Fibroblast of skin of left biceps (primary cell): ENCODE measurements at regions not wholly inside any gene's neighbourhood (a gene's known extent, or its start where the extent isn't known, plus 50 kb on each side); places are given as distances from the start of the nearest gene placed in this dataset.
A peak's percentile ranks its signal among the peaks of the same experiment; 100 is the strongest.

Source experiments
- DNase-seq, 2 experiments: peaks; one replicate each; pipeline ENCODE4 v3.0.0-alpha.2; 2013; ENCODE audit warnings: low read depth in 2 of 2

DNA sequence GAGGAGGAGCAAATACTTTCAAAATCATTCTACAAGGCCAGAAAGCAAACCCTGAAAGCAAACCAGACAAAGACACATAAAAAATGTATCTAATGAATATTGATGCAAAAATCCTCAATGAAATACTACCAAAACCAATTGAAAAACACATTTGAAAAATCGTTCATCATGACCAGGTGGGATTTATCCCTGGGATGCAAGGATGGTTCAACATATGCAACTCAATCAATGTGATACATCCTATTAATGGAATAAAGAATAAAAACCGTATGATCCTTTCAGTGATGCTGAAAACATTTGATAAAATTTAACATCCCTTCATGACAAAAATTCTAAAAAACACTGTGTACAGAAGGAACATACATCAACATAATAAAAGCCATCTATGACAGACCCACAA lies 337.6 kb downstream of the NNT start:
- DNase-seq: no peak

DNA sequence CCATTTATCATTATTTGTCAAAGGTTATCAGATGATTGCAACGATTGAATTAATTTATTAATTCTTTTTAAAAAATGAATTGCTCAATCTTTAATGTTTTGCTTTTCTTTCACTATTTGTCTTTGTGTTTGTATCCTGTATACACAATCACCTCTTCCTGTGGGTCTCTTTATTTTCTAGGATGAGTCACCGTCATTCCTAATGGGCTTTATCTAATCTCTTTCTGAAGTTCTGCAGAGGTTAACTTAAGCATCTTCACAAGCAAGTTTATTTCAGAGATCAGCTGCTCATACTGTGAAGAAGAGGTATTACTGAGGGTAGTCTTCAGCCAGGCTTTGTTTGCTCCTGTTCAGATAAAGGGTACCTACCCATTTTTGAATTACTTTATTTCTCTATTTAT lies 323.9 kb downstream of the NNT start:
- no peak for DNase-seq

DNA sequence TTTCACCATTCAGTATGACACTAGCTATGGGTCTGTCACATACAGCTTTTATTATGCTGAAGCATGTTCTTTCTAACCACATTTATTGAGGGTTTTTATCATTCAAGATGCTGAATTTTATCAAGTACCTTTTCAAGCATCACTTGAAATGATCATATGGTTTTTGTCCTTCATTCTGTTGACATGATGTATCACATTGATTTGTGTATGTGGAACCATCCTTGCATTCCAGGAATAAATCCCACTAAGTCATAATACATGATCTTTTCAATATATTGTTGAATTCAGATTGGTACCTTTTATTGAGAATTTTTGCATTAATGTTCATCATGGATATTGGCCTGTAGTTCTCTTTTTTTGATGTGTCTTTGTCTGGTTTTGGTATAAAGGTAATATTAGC lies 317.4 kb downstream of the NNT start:
- no peak for DNase-seq

DNA sequence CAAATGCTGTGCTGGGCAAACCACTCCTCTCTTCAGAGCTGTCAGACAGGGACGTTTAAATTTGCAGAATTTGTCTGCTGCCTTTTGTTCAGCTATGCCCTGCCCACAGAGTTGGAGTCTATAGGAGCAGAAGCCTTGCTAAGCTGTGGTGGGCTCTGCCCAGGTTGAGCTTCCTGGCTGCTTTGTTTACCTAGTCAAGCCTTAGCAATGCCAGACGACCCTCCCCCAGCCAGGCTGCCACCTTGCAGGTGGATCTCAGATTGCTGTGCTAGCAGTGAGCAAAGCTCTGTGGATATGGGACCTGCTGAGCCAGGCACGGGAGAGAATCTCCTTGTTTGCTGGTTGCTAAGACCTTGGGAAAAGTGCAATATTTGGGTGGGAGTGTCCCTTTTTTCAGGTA lies 314.9 kb downstream of the NNT start:
- no peak for DNase-seq

DNA sequence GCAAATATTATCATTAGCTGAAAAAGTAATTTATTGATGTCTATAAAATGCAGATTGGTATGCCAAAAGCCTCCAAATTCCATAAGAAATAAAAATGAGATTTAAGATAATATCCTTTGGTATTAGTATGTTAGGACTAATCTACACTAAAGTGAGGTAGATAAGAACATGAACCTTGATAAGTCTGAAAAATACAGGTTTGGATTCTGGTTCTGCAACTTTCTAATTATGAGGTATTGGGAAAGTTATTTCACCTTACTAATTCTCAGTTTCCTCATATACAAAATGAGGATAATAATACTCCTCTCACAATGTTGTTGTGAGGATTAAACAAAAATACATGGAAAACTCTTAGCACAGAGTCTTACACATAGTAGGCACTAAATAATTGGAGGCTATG lies 300.1 kb downstream of the NNT start:
- DNase-seq: no peak

DNA sequence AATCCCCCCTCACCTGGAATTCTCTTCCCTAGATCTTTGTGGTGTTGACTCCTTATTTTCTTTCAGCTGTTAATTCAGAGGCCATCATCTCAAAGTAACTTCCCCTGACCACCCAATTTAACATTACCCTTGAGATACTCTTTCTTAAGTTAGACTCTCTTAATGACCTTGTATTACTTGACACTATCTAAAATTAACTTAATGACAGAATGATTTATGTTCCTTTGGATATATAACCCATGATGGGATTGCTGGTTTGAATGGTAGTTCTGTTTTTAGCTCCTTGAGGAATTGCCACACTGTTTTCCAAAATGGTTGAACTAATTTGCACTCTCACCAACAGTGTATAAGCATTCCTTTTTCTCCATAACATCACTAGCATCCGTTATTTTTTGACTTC lies 298.0 kb downstream of the NNT start:
- DNase-seq: no peak

DNA sequence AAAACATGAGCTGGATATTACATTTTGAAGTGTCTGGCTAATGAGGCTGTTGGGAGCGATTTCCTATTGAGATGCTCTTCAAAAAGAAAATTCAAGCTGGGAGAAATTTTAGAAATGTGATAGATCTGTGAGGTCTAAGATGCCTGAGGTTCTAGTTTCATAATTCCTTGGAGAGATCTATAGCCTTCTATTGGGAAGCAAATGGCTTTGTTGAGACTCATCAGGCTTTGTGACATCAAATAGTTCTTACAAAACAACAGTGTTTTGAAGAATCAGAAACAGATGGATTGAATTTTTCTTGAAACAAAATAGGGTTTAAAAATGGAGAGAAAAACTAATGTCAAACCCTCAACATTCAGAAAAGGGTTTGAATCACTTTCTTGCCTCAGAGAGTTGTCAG lies 292.9 kb downstream of the NNT start:
- no peak for DNase-seq

DNA sequence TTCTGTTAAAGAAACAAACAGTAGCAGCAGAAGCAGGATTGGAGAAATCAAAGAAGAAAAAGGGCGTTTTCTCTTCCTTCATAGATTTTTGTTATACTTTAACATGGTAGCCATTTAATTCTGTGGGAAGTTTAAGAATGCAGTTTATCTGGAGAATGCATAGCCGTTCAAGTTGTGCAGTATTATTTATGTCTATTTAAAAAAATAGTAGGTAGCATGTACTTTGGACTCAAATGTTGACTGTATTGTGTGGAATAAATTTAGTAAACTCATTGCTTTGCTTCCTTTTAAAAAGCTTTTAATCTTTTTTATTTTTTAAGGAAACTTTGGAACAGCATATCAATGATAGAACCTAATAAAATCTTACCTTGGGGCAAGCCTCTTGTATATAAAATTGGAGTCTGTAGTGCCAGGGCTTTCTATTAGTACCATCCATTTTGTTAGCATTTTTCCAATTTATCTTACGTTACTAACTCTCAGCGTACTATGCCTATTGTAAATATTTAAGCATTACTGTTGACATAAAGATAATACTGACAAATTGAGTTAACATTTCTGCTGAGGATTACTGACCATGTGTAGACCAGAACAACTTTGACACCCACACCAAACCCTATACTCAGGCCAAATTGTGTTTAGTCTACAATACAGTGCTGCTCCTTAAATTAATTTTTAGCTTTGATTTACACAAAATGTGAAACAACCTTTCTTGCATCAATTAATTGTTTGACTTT lies 291.1 kb downstream of the NNT start:
- DNase-seq: no peak

DNA sequence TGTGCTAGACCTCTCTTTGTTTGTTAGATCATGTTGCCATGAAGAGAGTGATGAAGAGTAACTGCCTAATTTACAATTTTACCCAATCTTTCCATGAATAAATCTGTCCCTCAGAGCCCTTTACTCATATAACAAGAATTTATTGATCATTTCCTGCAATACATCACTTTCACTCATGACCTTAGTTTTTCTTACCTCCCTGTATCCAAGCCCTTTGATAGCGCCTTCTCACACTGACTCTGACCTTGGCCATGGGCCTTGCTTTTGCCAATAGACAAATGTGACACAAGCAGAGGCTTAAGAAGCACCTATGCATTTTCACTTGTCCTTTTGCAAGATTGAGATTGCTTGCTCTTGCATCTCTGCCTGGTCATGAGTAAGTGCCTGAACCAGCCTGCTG lies 288.1 kb downstream of the NNT start:
- DNase-seq: no peak

DNA sequence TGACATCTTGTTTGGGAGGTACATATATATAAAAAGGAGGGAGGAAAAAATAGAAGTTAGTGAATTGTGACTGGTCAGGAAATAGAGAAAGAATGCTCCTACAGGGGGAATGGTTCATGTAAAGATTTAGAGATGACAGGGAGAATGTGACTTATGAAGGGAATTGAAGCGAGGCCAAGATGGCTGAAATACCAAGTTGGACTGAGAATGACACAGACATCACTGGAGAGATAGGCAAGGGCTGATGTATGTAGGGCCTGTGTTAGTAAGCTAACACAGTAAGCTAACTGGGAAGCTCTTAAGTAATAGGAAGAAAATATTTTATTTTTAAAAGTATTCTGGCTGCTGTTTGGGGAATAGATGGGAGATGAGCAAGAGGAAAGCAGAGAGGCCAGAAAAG lies 286.3 kb downstream of the NNT start:
- DNase-seq: no peak

DNA sequence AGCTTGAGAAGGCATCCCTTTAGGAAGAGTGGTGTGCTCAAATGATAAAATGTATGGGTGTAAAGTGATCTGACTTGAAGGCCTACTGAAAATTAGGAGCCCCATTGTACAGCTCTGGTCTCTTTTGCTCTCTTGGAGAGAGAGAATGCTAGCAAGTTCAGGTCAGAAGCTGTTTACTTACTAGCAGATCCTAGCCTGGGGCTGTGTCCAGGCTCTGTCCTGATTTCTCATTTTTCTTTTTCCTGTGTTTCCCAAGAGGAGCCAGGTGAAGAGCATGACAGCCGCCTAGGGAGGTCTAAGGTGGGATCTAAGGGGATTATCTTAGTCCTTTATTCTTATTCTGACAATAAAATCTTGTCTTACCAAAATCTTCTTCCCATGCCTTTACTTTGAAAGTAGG lies 272.8 kb downstream of the NNT start:
- DNase-seq: no peak

DNA sequence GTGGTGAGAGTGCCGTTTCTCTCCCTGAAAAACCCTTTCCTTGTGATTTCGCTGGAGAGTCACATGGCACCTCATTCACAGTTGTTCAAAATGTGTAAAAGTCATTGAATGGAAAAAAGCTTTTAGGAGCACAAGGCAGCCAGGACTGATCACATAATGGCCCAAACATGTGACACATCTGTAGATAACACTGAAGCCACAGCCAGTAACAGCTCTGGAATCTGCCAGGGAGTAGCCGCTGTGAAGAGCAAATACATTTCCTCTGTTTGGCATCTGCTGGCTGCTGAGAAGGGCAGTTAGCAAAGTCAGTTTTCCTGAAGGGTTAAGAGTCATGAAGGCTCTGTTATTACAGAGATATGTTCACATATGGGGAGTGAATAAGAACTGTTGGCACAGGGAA lies 271.8 kb downstream of the NNT start:
- no peak for DNase-seq

DNA sequence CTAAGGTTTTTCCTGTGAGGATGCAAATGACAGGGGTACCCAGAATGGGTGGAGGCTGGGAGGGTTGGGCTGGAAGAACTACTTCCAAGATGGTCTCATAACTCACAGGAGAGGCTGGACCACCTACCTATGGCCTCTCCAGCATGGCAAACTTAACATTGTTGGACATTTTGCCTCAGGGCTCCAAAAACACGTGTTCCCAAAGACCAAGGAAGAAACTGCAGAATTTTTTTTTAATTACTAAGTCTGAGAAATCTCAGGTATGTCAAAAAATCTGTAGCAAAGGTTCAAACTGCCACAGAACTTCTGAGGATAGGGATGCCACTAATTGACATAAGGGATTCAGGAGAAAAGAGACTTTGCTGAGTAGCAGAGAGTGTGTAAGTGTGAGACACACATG lies 270.8 kb downstream of the NNT start:
- no peak for DNase-seq

DNA sequence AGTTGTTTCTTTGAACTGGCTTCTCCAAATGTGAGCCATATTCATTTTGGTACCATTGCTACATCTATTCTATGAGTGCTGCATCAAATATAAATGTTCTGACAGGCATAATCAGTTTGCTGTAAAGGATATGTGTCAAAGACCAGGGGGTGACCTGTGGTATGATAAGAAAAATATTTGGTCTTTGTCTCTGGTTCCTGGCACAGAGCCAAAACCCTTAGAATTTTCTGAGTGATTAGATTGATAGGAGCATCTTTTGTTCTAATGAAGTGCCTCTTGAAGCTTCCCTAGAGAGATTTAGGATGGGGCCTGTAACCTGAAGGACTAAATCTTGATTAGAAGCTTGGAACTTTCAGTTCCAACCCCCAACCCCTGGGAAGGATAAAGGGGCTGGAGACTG lies 256.3 kb downstream of the NNT start:
- DNase-seq: no peak

DNA sequence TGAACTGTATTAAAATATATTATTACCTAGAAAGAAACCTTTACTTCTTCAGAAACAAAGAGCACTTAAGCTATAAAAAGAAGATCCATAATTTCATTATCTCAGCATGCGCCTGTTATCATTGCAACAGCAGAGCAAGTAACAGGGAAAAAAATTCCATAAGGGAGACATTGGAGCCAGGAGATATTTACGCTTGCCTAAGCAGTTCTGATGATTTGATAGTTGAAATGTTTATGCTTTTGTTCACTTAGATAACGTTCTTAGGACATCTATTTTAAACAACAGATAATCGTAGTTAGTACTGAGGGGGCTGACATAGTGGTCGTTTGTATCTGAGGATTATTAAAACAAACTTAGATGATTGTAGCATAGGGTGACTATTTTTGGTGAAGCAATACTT lies 252.5 kb downstream of the NNT start:
- DNase-seq: no peak

DNA sequence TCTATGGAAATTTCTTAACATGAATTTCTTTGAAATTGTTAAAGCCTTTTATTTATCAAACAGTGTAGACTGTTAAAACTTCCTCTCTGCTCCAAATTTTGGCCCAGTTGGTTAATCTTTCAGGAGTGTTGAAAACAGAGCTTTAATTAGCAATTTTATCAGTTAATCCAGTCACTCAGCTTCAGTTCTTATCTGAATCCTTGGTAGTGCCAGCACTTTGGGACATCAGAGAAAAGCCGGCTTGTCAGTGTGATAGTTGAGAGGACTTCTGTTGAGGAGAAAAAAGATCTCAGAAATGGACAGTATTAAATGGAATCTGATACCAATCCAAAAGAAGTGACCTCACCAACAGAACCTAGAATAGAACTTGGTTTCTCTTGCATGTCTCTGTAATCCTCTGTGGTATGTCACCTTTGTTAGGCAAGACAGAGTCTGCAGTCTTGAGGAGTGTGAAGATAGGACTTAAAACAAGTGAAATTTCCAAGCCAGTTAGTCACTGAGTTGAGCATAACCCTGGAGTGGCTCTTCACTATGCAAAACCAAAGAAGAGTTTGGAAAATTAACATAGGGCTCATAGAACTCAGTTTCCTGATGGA lies 251.8 kb downstream of the NNT start:
- no peak for DNase-seq

DNA sequence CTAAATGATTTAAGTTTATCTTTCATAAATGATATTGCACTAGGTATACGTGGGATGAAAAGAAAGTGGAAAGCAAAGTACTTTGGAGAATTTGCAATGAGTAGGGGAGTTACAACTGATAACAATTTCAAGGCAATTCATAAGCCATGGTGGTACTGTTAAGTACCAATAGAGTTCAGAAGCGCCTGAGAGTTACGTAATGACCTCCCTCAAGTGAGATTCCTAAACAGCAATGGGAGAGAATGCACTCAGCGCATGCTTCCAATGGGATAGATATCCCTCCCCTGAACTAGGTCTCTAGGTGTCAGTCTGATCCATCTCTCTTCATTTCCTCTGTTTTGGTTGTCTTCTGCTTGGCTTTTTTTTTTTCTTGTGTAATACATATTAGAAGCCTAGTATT lies 249.3 kb downstream of the NNT start:
- no peak for DNase-seq

DNA sequence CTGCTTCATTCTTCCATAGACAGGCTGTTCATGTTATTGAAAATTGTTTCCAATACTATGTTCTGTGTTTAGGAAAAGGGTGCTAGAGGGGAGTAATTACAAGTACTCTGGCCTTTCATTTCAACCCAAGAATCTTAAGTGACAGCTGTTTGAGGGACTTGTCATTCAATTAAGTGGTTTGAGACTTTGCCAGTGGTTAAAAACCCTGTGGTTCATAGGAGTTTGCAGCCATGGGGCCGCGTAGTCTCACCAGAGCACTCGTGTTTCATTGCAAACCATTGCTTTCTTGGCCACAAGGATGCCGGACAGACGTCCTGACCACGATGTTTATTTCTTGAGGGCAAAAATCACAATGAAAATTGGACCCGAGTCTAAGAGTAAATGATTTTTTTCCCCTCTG lies 248.8 kb downstream of the NNT start:
- DNase-seq: no peak

DNA sequence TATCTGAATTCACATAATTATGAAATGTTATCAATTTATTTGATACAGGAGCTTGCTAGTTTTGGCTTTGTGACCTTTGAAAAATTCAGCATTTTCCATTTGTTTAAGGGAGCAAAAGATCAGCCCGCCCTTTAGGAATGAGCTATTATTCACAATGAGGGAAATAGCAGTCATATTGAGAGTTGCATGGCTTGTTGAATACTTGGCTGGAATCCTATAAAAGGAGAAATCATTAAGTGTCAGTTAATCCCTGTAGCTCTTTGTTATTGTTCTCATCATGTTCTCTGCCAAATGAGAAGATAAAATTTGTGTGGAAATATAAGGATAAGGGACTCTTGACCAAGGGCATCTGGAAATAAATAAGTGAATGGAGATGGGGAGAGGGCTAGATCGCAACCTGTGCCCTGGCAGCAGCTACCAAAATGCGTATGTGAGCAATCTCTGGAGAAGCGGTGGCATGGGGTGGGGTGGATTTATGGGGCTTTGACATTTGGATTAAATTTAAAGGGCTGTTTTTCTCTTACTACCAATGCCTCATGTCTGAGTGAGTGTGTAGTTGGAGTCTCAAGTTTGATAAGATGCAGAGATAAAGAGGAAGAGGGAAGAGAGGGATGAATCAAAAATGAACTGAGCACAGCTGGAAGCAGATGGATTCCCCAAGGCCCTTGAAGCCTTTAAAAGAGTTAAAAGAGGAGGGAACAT lies 237.6 kb downstream of the NNT start:
- DNase-seq: no peak

DNA sequence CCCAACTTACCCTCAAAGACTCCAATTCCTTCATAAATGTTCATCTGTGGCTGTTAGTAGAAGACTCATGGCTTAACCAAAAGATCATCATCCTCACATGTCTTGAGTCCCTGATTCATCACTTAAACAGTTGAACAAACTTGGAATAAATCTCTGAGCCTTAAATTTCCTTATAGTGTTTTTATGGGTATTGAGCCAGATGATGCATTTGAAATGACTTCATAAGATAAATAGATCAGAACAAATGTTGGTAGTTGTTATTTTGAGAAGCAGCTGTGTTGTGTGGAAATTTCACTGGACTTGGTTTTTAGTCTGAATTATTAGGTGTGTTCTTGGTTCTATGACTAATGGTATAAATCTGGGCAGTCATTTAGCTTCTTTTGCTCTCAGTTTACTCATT lies 236.2 kb downstream of the NNT start:
- peak; percentile 36 to 42 for DNase-seq

DNA sequence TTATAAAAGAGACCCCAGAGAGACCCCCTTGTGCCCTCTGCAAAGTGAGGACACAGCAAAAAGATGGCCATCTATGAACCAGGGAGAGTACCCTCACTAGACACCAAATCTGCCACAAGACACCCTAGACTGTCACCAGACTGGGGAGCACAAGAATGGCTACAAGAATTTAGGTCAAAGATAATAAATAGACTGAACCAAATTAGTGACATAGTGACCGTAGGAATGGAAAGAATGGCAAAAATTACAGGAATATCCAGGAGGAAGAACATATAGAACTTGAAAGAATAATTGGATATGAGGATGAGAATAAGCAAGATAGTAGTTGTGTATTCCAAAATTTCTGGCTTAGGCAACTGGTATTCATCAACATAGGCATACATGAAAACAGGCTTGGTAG lies 235.0 kb downstream of the NNT start:
- no peak for DNase-seq

DNA sequence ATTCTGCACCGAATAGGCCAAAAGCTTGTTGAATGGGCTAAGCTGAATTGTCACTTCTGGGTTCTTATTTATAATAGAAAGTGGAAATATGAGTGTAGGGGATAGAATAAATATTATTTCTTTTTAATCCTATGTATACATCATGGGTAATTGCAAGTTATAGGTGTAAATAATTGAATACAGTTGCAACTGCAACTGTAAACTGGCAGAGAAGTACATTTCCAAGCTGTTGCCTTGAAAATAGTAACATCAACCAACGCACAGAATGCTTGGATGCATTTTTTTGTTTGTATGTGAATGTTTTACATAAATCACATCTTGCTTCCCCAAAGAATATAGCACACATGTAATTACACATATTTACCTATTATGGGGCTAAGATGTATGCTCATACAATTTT lies 234.1 kb downstream of the NNT start:
- no peak for DNase-seq

DNA sequence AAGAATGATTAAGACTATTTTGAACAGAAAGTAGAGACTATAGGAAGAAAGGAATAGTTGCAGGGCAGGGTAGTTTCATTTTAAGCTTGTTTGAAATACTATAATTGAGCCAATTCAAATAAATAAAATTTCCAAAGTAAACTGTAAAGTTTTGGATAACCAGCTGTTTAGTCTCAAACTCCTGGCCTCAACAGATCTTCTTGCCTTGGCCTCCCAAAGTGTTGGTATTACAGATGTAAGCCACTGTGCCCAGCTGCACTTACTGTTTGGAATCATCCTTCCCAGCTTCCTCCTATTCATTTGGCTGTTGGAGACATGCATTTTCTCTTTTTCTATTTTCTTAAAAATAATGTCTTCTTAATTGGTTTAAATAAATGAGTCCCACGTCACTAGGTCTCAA lies 231.0 kb downstream of the NNT start:
- DNase-seq: no peak
